Cardiac septum (tissue), 1 donor: ENCODE measurements at regions not wholly inside any gene's neighbourhood (a gene's known extent, or its start where the extent isn't known, plus 50 kb on each side); places are given as distances from the start of the nearest gene placed in this dataset.

Source experiments
- DNase-seq: peaks from one replicate; pipeline ENCODE4 v3.0.0-alpha.2; 2020; ENCODE audit warnings: low spot score
- intact Hi-C: fragments of 100-400 bp; cut with DNase I; formaldehyde crosslinking; loops from one replicate; pipeline ENCODE4 v1.14.0; 2022
- donor health status: DM: no; HTN: no; CAD: no.

DNA sequence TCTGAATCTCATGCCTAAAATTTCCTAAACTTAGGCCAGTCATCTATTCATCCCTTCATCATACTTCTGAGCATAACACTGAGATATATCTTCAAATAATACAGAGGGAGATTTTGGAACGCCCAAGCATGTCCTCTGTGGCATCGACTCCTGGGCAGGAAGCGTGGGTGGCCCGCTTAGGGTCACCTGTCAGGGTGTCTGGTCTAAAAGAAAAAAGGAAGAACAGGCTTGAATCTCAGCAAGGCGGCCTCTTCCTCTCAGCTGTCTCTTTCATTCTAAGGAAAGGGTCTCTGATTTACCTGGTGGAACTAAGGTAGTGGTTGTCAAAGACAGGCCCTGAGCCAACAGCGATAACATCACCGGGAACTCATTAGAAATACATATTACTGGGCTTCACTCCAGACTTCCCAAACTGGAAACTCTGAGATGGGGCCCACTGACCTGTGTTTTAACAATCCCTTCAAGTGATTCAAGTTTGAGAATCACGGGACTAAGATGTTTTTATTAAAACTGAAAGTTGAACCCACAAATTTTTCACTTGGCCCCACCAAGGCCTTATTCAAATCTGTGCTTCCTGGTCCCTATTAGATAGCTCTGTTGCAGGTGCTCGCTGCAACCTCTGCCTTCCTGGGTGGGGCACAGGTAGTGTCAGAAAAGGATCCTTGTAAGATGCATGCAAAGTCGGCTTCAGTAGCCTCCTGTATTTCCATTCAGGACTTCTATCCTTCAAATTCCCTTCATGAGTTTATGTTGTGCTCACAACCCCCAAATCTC is 162.3 kb upstream of the CCDC68 start:
- intact Hi-C loops = no loop called here
- DNase-seq = no peak

DNA sequence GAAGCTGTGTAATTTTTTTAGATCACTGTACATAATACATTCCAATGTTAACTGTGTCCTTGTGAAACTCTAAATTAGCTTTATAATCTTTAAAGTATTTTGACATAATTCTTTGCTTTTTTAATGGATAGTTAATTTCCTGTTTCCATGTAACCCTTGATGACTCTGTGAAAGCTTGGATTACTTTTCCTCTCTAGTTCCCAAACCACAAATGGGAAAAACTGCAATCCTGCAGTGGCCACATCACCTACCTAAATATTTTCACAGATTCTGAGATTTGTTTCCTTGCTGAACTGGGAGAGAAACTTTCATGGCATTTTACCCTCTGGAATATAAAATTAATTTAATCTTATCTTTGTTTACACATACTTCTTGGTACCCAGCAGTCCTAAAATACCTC is 161.6 kb upstream of the CCDC68 start:
- DNase-seq = no peak
- intact Hi-C loops = no loop called here

DNA sequence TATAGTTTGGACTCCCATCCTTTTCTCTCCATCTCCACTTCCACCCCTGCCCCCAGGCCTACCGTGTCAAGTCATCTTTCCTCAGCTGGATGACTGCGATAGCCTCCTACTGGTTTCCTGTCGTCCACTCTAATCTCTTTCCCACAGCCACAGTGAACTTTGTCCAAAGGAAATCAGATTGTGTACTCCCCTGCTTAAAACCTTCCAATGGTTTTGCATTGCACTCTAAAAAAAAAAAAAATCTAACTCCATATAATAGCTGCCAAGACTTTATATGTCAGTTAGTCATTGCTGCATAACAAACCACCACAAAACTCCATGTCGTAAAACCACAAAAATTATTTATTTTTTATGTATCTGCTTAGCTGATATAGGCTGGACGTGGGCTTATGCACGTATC is 160.2 kb upstream of the CCDC68 start:
- intact Hi-C loops = loop anchor here (10.0 kb wide), 2 partner anchors 205 to 665 kb away; no protein-coding TSS in a partner anchor
- DNase-seq = no peak

DNA sequence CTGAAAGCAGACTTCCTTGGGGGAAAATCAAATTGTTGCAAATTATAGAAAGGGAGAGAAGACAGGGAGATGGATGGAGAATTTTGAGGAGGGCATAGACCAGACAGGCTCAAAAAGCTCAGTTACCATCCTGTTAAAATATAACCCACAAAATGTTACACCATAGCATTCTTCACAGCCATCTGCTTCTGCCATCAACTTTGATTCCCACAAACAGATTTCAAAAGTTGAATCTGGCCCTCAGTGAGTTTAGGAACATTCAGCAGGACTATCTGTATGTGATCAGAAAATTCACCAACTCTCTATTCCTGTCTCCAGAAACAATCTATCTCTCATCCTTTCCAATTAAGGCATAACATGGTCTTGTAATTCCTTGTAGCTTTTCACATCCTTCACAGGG is 159.8 kb upstream of the CCDC68 start:
- DNase-seq = no peak
- intact Hi-C loops = loop anchor here (10.0 kb wide), 2 partner anchors 206 to 666 kb away; no protein-coding TSS in a partner anchor

DNA sequence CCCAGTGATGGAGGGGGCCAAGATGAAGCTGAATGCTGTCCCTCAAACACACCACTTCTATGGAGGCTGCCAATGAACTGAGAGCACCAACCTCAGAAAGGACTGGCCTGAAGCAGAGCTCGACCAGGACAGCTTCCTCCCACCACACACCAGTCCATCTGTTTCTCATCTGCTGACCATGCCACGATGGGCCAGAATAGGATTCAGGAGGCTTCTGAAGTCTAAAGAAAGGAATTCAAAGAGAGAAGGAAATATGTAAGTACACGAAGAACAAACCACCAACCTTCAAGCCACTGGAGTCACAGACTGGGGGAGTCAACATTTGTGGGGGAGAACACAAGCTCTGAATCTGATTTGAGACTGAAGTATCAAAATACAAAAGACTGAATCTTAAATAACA is 157.6 kb upstream of the CCDC68 start:
- intact Hi-C loops = loop anchor here (10.0 kb wide), 2 partner anchors 208 to 668 kb away; no protein-coding TSS in a partner anchor
- DNase-seq = no peak

DNA sequence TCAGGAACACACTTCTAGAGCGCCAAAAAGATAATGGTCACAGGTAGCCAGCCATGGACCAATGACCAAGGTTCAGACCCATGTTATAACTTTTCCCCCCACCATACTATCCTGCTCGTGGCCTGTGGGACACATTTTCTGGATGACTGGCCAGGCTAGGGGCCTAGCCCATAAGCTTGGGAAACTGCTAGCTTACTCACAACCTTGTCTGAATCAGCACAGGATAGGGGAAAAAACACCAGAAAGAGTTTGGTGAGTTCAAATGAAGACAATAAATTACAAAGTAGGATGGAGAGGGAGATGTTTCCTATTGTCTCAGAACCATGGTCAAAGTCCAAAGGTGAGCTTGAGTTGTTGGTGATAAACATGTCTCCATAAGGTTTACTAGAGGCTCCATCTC is 156.3 kb upstream of the CCDC68 start:
- DNase-seq = no peak
- intact Hi-C loops = loop anchor here (10.0 kb wide), 2 partner anchors 209 to 669 kb away; no protein-coding TSS in a partner anchor

DNA sequence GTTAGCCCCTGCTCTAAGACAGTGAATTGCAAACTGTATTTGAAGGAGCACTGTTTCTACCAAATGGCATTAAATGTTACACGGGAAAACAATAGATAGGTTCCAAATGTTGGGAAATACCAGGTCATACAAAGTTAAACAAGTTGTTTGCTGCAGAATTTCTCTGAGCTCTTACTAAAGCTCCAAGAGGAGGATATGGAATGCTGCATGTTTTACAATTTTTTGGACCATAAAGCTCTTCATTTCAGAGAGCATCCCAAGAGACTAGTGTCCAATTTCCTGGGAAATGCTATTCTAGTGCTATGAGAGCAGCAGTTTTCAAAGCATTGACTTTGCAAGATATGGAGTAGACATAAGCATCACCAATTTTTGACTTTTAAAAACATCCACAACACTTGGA is 155.6 kb upstream of the CCDC68 start:
- DNase-seq = no peak
- intact Hi-C loops = loop anchor here (5.0 to 10.0 kb wide), 3 partner anchors 112 to 670 kb away; no protein-coding TSS in a partner anchor

DNA sequence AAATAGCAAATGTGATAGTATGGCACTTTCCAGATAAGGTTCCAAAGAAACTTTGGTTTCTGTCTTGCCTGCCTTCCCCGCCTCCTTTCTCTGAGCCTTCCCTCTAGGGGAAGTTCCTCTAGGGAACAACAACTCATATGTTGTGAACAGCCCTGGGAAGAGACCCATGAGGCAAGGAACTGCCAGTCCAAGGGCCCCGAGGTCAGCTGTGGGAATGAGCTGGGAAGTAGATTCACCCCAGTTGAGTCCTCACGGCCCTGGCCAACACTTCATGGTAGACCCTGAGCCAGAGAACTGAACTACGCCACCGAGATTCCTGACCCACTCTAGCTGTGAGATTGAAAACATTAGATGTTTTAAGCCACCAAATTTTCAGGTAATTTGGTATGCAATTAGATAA is 154.5 kb upstream of the CCDC68 start:
- intact Hi-C loops = loop anchor here (5.0 to 10.0 kb wide), 3 partner anchors 114 to 671 kb away; no protein-coding TSS in a partner anchor
- no peak for DNase-seq

DNA sequence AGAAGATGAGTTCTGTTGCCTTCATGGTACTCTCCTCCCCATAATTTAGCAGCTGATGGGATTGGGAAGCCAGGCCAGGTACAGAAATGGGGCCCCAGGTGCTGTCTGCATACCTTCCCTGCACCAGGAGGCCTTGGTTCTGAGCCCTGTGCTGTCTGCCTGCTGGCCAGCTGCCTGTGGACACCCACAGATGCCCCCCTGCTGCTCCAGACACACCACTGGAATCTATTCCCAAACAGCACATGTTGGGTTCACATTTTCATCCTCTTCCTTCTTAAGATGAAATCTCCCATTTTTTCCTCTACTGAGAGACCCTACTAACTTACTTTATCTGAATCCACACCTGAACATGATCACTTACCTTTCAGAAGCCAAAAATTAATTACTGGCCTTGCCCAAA is 152.0 kb upstream of the CCDC68 start:
- intact Hi-C loops = loop anchor here (5.0 to 10.0 kb wide), 3 partner anchors 116 to 674 kb away; no protein-coding TSS in a partner anchor
- DNase-seq = no peak

DNA sequence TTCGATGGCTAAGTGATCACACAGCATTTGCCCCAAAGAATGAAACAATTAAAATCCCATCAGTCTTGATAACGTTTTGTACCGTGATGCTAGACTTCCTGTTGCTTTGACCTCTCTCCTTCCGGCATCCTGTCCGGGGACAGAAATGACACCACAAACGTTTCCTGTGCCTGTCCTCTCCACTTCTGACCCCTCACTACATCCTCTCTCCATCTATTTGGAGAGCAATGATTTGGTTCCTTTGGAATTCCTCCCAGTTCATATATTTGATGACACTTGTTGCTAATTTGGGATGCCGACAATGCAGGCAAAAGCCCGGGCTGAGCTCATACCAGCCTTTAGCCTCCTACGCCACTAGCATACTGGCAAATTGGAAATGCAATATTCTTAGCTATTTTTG is 151.2 kb upstream of the CCDC68 start:
- DNase-seq = no peak
- intact Hi-C loops = loop anchor here (5.0 to 10.0 kb wide), 3 partner anchors 117 to 674 kb away; no protein-coding TSS in a partner anchor

DNA sequence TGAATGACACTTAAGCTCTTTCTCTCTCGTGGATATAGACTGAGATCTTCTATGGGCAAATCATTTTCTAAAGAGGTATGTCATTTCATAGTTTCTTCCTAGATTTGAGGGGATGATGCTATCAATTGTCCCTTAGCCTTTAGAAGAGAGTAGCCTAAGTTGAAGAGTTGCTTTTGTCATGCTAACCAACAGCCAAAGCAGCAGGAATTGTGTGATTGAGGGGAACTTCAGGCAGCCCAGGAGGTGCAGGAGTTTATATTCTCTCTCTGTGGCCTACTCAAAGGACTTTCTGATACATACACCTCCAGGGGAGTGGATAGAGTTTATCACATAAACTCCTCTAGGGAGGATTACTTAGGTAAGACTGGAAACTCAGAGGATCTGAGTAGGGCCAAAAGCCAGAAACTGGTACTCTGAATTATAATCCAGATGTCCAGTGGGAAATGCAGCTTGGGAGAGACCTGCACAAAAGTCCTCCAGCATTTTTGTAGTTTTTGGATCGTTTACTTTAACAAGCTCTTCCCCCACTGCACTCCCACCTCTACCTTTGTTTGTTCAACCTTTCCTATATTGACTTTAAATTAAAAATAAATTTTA is 150.7 kb upstream of the CCDC68 start:
- DNase-seq = no peak
- intact Hi-C loops = loop anchor here (5.0 to 10.0 kb wide), 3 partner anchors 117 to 675 kb away; no protein-coding TSS in a partner anchor

DNA sequence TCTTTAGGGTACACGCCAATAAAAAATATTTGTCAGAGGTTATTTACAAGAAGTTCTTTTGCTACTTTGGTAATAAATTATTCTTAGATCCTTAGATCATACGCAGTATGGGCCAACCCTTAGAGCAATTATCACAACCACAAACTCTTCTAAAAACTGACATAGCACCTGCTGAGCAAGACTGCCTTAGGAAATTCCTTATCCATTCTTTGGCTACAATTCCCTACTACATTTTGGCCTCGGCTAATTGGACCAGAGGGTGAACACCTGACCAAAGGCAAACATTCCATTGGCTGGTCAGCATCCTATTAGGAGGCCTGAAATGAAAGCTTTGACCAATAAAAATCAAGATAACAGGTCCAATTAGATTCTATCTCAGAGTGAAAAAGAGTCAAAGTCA is 147.6 kb upstream of the CCDC68 start:
- intact Hi-C loops = no loop called here
- DNase-seq = no peak

DNA sequence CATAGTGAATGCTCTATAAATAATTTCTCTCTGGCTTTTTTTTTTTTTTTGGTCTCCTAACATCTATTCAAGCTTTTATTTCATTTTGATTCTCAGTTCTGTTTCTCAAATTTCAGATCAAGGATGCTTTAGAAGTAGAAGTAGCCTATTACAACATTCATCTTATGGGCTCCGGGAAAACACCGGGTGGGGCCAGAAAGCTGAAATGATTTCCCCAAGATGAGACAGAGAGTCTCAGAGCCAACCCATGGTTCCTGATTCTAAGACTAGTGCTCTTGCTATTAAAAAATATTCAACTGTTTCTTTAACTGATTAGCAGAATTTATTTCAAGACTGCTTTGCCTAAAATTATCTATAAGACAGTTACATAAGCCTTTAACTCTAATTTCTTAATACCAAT is 147.2 kb upstream of the CCDC68 start:
- intact Hi-C loops = no loop called here
- no peak for DNase-seq

DNA sequence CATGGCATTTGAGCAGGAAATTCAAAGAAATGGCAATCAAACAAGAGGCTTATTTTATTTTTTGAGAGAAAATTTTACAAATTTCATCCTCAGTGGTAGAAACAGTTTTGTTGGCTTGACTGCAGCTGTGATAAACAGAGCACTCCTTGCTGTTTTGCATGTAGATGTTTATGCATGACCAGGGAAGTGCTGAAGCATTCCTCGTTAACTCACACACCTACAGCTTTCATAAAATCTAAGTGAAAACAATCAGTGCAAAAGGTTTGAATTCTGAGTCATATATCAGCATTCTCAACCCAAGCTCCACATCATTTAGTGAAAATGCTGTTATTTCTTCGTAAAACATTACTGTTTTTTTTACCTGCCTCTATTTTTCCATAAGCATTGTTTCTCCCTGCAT is 146.6 kb upstream of the CCDC68 start:
- no peak for DNase-seq
- intact Hi-C loops = no loop called here

DNA sequence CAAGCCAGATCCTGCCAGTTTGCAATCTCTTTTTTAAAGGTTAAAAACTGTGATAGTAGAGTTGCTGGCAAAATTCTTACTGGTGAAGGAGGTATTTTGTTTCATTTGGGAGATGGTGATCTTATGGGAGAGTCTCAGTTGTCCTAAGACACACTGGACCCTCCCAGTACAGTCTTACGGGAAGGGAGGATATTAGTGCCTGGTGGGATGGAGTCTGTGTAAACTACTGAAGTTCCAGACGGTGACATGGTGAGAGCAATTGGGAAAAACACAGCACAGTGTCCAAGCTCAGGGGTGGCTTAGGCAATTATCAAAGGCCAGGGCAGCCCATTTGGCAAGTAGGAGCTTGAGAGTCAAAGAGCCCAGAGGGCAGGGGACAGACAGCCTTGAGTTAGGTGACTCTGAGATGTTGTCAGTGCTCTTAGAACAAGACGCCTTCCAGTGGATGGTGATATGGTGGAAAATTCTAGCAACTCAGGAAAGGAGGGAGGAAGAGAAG is 143.7 kb upstream of the CCDC68 start:
- intact Hi-C loops = no loop called here
- DNase-seq = no peak

DNA sequence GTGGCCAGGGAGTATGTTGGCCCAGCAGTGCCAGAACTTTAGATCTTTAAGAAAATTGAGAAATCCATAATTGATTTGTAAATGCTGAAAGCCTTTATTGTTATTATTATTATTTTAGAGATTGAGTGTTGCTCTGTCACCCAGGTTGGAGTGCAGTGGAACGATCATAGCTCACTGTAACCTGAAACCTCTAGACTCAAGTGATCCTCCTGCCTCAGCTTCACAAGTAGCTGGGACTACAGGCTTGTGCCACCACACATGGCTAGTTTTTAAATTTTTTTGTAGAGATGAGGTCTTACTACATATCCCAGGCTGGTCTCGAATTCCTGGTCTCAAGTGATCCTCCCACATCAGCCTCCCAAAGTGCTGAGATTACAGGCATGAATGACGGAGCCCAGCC is 143.2 kb upstream of the CCDC68 start:
- intact Hi-C loops = no loop called here
- DNase-seq = no peak

DNA sequence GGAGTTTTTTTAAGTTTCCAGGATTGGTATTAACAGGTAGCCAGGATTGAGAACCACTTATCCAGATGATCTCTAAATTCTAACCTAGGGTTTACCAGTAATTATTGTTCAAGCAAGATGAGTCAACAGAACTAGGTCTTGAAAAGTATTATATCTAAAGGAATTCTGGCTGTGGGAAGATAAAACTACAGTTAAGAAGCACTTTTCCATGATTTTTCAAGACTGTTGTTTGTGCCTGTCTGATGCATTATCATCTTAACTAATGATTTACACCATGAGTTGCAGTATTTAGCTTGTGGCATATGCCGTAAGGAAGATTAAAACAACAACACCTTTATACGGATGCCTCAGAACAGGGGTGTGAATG is 142.2 kb upstream of the CCDC68 start:
- no peak for DNase-seq
- intact Hi-C loops = no loop called here

DNA sequence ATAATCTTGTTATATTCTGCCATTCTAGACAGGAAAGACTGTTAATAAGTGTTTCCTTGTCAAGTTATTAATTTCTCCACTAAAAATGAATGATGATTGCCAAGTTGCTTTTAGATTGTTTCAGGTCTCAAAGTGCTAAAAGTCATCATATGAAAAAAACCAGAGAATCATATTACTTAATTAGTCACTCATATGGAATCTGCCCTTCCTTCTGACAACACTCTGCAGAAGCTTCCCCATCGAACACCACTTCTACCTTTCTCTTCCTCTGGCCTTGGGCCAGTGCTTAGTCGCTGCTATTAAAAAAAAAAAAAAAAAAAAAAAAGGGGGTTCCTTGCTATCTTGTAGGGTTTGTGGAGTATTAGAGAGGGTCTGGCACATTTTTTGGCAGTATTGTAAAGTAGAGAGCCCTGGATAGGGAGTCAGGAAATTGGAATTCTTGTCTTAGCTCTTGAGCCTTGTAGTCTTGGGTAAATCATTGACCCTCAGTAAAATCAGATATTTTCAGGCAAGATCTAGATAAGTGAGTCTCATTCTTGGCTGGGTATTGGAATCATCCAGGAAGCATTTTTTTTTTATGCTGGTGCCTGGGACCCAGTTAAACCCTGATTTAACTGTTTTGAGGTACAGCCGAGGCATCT is 141.7 kb upstream of the CCDC68 start:
- DNase-seq = no peak
- intact Hi-C loops = no loop called here

DNA sequence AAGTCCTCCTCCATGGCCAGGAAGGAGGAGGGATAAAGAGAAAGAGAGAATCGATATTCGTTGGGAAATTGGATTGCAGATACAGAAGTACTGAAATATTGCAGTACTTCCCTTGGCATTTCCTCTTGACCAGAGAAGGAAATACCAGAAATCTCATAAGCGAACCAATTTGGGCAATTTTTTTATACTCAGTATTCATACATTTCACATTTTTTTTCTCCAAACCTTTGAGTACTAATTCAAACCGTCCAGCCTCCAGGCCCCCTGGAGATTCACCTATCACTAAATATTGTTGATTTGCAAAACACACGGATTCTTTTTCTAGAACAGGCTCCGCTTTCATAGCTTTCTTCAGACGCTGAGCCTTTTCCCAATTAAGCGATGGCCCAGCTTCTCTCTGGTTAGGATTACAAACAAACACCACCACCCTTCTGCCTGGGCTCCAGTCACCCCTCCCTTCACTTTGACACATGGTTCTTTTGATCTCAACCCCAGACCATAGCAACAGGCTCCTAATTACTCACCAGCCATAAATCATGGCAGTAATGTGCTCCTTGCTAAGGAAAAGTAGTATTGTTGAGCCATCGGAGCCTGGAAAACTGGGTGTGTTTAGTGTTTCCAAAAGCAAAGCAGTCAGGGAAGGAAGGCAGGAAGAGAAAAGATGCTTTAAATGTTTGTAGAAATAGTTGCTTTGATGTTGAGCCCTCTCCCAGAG is 138.4 kb upstream of the CCDC68 start:
- intact Hi-C loops = loop anchor here (10.0 kb wide), 1 partner anchor 1477 kb away; no protein-coding TSS in a partner anchor
- no peak for DNase-seq
